Activated CD8-positive, alpha-beta T cell treated with anti-CD3 and anti-CD28 coated beads for 36 hours (primary cell): ENCODE measurements at regions not wholly inside any gene's neighbourhood (a gene's known extent, or its start where the extent isn't known, plus 50 kb on each side); places are given as distances from the start of the nearest gene placed in this dataset.
"Not testable (repeated sequence)": the region's sequence is repeated elsewhere in the genome, so short reads cannot be mapped to it uniquely, and the experiment has no call there.

Experiments used
- ATAC-seq: fragments of 200-7000 bp; cut with Tn5 transposase; one replicate; pipeline ENCODE4 v1.10.0; 2021; ENCODE audit warnings: mild to moderate bottlenecking, moderate library complexity
- CTCF ChIA-PET: fragments of 350-600 bp; sonication (Branson Sonifier 250); formaldehyde crosslinking; loops from one replicate; lab custom pipeline; 2021; ENCODE audit warnings: antibody characterized with exemption; lab: Charles Lee
- POLR2A ChIA-PET: fragments of 350-600 bp; sonication (Branson Sonifier 250); formaldehyde crosslinking; loops from one replicate; lab custom pipeline; 2021; ENCODE audit warnings: antibody characterized with exemption; lab: Charles Lee
- DNase-seq: peaks from one replicate; pipeline ENCODE4 v3.0.0-alpha.2; 2020
- H3K27ac Mint-ChIP-seq: one replicate; pipeline ENCODE4 v1.8.0; 2021; ENCODE audit warnings: mild to moderate bottlenecking, mixed read lengths
- H3K27me3 Mint-ChIP-seq: one replicate; pipeline ENCODE4 v1.8.0; 2021; ENCODE audit warnings: mixed read lengths
- H3K36me3 Mint-ChIP-seq: one replicate; pipeline ENCODE4 v1.8.0; 2021; ENCODE audit warnings: low read depth, mixed read lengths
- H3K4me1 Mint-ChIP-seq: one replicate; pipeline ENCODE4 v1.8.0; 2021; ENCODE audit warnings: low read depth, mixed read lengths
- H3K4me3 Mint-ChIP-seq: one replicate; pipeline ENCODE4 v1.8.0; 2021; ENCODE audit warnings: mild to moderate bottlenecking, moderate library complexity, mixed read lengths
- H3K9me3 Mint-ChIP-seq: one replicate; pipeline ENCODE4 v1.8.0; 2021; ENCODE audit warnings: mixed read lengths
- CTCF ChIP-seq: fragments of 200-600 bp; IDR thresholded peaks from one replicate; pipeline ENCODE4 v1.8.0; 2022; ENCODE audit warnings: antibody characterized with exemption, mild to moderate bottlenecking
- intact Hi-C: fragments of 100-400 bp; cut with micrococcal nuclease; formaldehyde crosslinking; loops from one replicate; pipeline ENCODE4 v1.10.0; 2022

DNA sequence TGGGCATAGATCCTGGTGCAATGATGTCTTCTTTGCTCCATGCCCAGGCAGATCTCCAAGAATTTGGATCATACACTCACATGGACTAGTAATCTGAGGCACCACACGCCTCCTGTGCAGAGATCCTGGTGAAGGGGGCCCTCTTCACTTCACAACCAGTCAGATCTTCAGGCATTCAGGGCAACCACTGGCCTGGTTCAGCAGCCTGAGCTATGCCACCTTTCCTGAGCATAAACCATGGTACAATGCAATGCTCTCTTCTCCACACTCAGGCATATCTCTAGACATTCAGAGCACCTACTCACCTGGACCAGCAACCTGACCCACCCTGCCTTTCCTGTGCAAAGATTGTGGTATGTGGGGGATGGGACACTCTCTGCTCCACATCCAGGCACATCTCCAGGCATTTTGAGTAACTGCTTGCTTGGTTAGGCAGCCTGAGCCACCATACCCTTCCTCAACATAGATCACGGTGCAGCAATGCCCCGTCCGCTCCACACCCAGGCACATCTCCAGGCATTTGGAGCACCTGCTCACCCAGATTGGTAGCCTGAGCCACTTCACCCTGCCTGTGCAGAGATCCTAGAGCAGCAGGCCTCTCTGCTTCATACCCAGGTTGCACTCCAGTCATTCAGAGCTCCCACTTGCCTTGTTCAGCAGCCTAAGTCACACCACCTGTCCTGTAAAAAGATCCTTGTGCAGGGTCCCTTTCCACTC lies 532.2 kb upstream of the STEAP1 start:
- H3K27ac Mint-ChIP-seq = no peak overlapping the region
- no peak overlapping the region for H3K4me3 Mint-ChIP-seq
- POLR2A ChIA-PET = no interaction called here
- intact Hi-C loops = loop anchor here (5.0 kb wide), 1 partner anchor 285 kb away; no protein-coding TSS in a partner anchor
- H3K36me3 Mint-ChIP-seq = no peaks in the 10 kb centered on the region
- CTCF ChIA-PET = interaction anchor here (0.7 to 1.8 kb wide), 20 partner anchors 7 to 830 kb away, joined by 3 to 8 read pairs (median 4); no protein-coding TSS in a partner anchor
- no peaks in the 10 kb centered on the region for H3K9me3 Mint-ChIP-seq
- no peak for ATAC-seq
- peaks cover 23% of the 10 kb centered on the region for H3K4me1 Mint-ChIP-seq
- no peak for DNase-seq
- TF ChIP-seq CTCF = no peak
- H3K27me3 Mint-ChIP-seq = no peaks in the 10 kb centered on the region

DNA sequence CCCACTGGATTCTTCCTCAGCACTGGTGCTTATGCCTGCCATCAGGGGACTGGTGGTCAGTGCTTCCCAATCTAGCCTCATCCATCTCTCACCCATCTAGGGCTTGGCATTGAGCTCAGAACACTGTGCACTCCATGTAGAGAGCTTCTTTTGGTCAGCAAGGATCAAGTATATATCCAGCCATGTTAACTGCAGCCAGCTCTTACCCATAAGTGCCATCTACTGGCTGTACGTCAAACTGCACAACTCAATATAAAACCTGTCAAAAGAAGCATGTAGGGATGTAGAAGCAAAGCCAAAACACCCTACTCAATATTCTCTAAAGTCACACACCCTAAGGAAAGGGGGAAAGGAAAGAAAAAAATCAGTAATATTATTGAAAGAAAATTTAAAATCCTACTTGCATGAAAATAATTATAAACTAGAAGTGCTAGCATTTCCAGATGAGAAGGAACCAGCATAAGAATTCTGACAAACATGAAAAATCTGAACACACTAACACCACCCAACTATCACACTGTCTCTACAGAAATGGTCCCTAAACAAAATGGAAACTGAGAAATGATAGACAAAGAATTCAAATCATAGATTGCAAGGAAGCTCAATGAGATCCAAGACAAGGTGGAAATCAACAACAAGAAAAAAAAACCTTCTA lies 531.1 kb upstream of the STEAP1 start:
- no peak overlapping the region for H3K4me3 Mint-ChIP-seq
- H3K4me1 Mint-ChIP-seq = peaks cover 23% of the 10 kb centered on the region
- CTCF ChIA-PET = interaction anchor here (0.6 to 1.8 kb wide), 27 partner anchors 8 to 831 kb away, joined by 3 to 8 read pairs (median 3); no protein-coding TSS in a partner anchor
- peak; percentile 68 for TF ChIP-seq CTCF
- H3K36me3 Mint-ChIP-seq = no peaks in the 10 kb centered on the region
- intact Hi-C loops = loop anchor here (5.0 kb wide), 1 partner anchor 286 kb away; no protein-coding TSS in a partner anchor
- no peak overlapping the region for H3K27ac Mint-ChIP-seq
- no peaks in the 10 kb centered on the region for H3K9me3 Mint-ChIP-seq
- POLR2A ChIA-PET = no interaction called here
- DNase-seq (peak; percentile 45), ATAC-seq (peak; percentile 88)
- H3K27me3 Mint-ChIP-seq = no peaks in the 10 kb centered on the region

GRCh38 chr7:89624155-89624554 lies 530.1 kb upstream of the STEAP1 start:
- peak; percentile 53 for ATAC-seq

GRCh38 chr7:89648509-89648908 lies 505.8 kb upstream of the STEAP1 start:
- H3K36me3 Mint-ChIP-seq = no peaks in the 10 kb centered on the region
- intact Hi-C loops = no loop called here
- DNase-seq = no peak
- no peaks in the 10 kb centered on the region for H3K9me3 Mint-ChIP-seq
- no peak for ATAC-seq
- H3K4me1 Mint-ChIP-seq = no peaks in the 10 kb centered on the region
- H3K27me3 Mint-ChIP-seq = peaks cover 5% of the 10 kb centered on the region
- no peak overlapping the region for H3K27ac Mint-ChIP-seq
- POLR2A ChIA-PET = no interaction called here
- CTCF ChIA-PET = no interaction called here
- no peak overlapping the region for H3K4me3 Mint-ChIP-seq
- no peak for TF ChIP-seq CTCF

More at GRCh38 chr7:89624155-89624554, 530.1 kb upstream of the STEAP1 start:
- H3K36me3 Mint-ChIP-seq, POLR2A ChIA-PET, H3K4me3 Mint-ChIP-seq, H3K27me3 Mint-ChIP-seq, H3K27ac Mint-ChIP-seq, H3K9me3 Mint-ChIP-seq: not testable (repeated sequence)
- DNase-seq = peak; percentile 12
- CTCF ChIA-PET = interaction anchor here (1.4 kb wide), 1 partner anchor 90 kb away, joined by 3 read pairs; no protein-coding TSS in a partner anchor
- intact Hi-C loops = loop anchor here (5.0 kb wide), 1 partner anchor 287 kb away; no protein-coding TSS in a partner anchor
- peaks cover 19% of the 10 kb centered on the region for H3K4me1 Mint-ChIP-seq

DNA sequence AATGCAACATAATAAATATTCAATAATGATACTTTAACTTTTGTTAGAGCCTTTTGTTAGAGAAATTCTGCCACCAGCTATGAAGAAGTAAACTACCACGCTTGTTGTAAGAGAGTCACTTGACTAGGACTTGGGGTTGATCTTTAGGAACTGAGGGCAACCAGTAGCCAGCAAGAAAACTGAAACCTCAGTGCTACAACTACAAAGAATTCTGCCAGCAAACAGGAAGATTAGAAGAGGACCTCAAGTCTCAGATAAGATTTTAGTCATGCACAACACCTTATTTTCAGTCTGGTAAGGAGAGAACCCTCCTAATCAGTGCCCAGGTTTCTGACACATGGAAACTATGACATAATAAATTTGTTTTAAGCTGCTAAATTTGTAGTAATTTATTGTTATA lies 498.3 kb upstream of the STEAP1 start:
- Mint-ChIP-seq H3K4me3 (no peak overlapping the region), H3K9me3 (no peaks in the 10 kb centered on the region), H3K4me1 (peaks cover 1% of the 10 kb centered on the region), H3K36me3 (no peaks in the 10 kb centered on the region), H3K27ac (no peak overlapping the region), H3K27me3 (peaks cover 4% of the 10 kb centered on the region)
- CTCF ChIA-PET = no interaction called here
- ATAC-seq (no peak), DNase-seq (no peak)
- intact Hi-C loops = no loop called here
- no peak for TF ChIP-seq CTCF
- POLR2A ChIA-PET = no interaction called here
